Type B pancreatic cell (in vitro differentiated cells): ENCODE measurements at regions not wholly inside any gene's neighbourhood (a gene's known extent, or its start where the extent isn't known, plus 50 kb on each side); places are given as distances from the start of the nearest gene placed in this dataset.
A peak's percentile ranks its signal among the peaks of the same experiment; 100 is the strongest.

ENCODE experiments used
- DNase-seq: peaks from one replicate; pipeline ENCODE4 v3.0.0; 2021; ENCODE audit warnings: mixed read lengths; ENCODE audit not compliant: unreplicated experiment; ENCODE audit errors: extremely low spot score
- H3K27ac Mint-ChIP-seq: 2 replicates; pipeline ENCODE4 v1.8.0; 2021; ENCODE audit warnings: mild to moderate bottlenecking, mixed read lengths
- H3K27me3 Mint-ChIP-seq: 2 replicates; pipeline ENCODE4 v1.8.0; 2021; ENCODE audit warnings: mixed read lengths
- H3K36me3 Mint-ChIP-seq: 2 replicates; pipeline ENCODE4 v1.8.0; 2021; ENCODE audit warnings: mixed read lengths
- H3K4me1 Mint-ChIP-seq: one replicate; pipeline ENCODE4 v1.8.0; 2021; ENCODE audit warnings: mixed read lengths; ENCODE audit not compliant: unreplicated experiment
- H3K4me3 Mint-ChIP-seq: 2 replicates; pipeline ENCODE4 v1.8.0; 2021; ENCODE audit warnings: mild to moderate bottlenecking, mixed read lengths
- H3K9me3 Mint-ChIP-seq: 2 replicates; pipeline ENCODE4 v1.8.0; 2021; ENCODE audit warnings: mixed read lengths
- TF ChIP-seq, protein P1 (sequence below): fragments of 200-600 bp; sonication (generic); conservative IDR thresholded peaks from 2 replicates; pipeline ENCODE4 v1.5.0; 2021; ENCODE audit warnings: antibody characterized with exemption, mild to moderate bottlenecking

DNA sequence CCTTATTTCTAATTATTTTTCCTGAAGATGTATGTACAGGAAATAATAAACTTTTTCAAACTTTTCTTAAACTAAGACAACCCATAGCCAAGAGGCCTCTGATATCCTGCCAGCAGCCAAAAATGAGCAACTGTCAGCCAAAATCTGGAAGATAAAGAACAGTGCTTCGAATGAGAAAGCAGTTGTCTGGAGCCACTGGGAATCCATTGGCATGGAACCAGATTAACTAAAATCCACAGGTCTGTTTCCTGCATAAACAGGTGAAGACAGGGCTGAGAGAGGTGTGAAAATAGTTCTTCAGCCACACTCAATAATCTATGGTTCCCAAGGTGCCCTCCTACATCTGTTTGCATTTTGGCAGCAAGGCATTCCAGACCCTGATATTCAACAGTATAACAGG lies 1076.7 kb upstream of the PIK3C3 start:
- no peaks in the 10 kb centered on the region for H3K27me3 Mint-ChIP-seq
- peaks cover 9% of the 10 kb centered on the region for H3K4me1 Mint-ChIP-seq
- TF ChIP-seq, protein P1, sequence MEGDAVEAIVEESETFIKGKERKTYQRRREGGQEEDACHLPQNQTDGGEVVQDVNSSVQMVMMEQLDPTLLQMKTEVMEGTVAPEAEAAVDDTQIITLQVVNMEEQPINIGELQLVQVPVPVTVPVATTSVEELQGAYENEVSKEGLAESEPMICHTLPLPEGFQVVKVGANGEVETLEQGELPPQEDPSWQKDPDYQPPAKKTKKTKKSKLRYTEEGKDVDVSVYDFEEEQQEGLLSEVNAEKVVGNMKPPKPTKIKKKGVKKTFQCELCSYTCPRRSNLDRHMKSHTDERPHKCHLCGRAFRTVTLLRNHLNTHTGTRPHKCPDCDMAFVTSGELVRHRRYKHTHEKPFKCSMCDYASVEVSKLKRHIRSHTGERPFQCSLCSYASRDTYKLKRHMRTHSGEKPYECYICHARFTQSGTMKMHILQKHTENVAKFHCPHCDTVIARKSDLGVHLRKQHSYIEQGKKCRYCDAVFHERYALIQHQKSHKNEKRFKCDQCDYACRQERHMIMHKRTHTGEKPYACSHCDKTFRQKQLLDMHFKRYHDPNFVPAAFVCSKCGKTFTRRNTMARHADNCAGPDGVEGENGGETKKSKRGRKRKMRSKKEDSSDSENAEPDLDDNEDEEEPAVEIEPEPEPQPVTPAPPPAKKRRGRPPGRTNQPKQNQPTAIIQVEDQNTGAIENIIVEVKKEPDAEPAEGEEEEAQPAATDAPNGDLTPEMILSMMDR, result no peak
- H3K4me3 Mint-ChIP-seq, result no peak overlapping the region
- H3K27ac Mint-ChIP-seq, result no peak overlapping the region
- H3K36me3 Mint-ChIP-seq, result no peaks in the 10 kb centered on the region
- H3K9me3 Mint-ChIP-seq, result no peaks in the 10 kb centered on the region
- DNase-seq, result no peak

DNA sequence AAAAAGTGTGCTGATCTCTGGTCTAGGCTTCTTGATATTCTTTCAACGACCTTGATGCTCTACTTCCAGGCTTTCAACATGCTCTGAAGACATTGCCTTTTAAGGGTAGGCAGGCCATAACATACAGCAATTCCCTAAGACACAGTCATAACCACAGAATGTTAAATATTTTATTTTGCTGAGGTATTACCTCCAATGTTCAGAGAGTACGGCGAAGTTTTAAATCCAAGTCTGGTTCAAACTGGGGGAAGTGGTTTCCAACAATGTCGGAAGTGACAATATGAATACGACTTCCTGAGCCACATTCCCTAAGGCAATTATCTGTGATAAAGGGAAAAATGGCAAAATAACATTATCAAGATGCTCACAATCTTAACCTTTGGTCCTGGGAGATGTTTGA lies 1077.9 kb upstream of the PIK3C3 start:
- no peak for DNase-seq

DNA sequence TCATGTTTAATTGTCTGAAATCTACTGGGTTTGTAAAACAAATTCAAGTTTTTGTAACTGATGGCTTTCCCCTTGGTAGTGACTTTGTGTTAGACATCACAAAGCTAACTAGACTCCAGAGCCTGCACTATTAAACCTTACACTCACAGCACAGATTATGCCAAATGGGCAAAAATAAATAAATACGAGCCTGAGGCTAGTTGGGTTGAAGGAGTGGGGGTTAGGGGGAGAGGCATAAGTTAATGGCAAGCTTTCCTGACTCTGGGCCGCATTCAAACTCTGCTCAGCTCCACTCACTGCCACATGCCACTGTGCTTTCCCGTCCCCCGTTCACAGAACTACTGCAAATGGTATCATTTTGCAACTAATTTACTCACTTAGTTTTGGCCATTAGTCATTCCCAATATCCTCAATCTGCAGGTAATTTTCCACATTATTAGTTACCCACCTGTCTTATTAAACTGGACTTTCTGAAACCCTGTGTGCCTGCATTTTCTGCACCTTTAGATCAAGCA lies 1079.9 kb upstream of the PIK3C3 start:
- no peaks in the 10 kb centered on the region for H3K9me3 Mint-ChIP-seq
- H3K27ac Mint-ChIP-seq, result no peak overlapping the region
- no peaks in the 10 kb centered on the region for H3K36me3 Mint-ChIP-seq
- TF ChIP-seq, protein P1, result no peak
- no peak overlapping the region for H3K4me3 Mint-ChIP-seq
- H3K4me1 Mint-ChIP-seq, result peaks cover 9% of the 10 kb centered on the region
- H3K27me3 Mint-ChIP-seq, result no peaks in the 10 kb centered on the region
- no peak for DNase-seq

More for the DNA sequence above, 1077.9 kb upstream of the PIK3C3 start:
- TF ChIP-seq, protein P1, result no peak
- Mint-ChIP-seq H3K27ac (no peak overlapping the region), H3K4me1 (peaks cover 9% of the 10 kb centered on the region), H3K27me3 (no peaks in the 10 kb centered on the region), H3K9me3 (no peaks in the 10 kb centered on the region), H3K4me3 (no peak overlapping the region), H3K36me3 (no peaks in the 10 kb centered on the region)

DNA sequence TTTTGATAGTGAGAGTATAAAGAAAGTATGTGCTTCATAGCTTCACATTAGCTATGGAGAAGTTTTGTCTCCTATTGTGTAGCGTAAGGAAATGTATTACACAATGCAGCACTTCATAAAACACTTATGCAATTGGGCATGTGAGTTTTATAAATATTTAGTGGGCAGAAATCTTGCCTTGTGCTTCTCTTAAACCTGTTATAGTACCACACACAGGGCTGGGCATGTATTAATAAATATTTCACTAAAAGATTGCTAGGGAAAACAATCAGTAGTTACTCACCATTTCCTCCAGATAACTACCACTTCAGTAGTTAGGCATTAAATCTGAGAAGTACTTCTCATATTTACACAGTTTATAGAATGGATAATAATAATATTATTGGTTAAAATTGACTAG lies 1080.8 kb upstream of the PIK3C3 start:
- DNase-seq, result no peak
- H3K27me3 Mint-ChIP-seq, result no peaks in the 10 kb centered on the region
- H3K27ac Mint-ChIP-seq, result no peak overlapping the region
- H3K36me3 Mint-ChIP-seq, result no peaks in the 10 kb centered on the region
- no peaks in the 10 kb centered on the region for H3K9me3 Mint-ChIP-seq
- H3K4me1 Mint-ChIP-seq, result peaks cover 9% of the 10 kb centered on the region
- TF ChIP-seq, protein P1, result no peak
- no peak overlapping the region for H3K4me3 Mint-ChIP-seq

DNA sequence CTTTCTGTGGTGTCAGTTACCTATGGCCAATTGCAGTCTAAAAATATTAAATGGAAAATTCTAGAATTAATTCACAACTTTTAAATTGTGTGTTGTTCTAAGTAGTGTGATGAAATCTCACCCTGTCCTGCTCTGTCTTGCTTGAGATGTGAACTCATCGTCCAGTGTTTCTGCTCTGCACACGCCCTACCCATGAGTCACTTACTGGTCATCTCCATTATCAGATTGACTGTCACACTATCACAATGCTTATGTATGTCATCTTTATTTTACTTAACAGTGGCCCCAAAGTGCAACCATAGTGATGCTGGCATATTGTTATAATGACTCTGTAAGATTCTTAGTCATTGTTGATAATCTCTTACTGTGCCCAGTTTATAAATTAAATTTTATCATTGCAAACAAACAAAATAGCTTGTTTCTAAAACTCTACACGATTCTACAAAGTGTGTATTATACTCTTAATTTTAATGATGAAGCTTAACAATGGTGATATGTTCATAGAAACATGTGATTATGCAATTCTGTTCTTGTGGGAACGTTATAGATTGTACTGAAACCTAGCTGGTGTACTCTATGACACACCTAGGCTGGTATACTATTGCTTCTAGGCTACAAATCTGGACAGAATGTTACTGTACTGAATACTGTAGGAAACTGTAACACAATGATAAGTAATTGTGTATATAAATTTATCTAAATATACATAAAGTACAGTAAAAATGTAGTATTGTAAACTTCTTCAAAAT lies 1086.8 kb upstream of the PIK3C3 start:
- DNase-seq, result no peak
- Mint-ChIP-seq H3K36me3 (no peaks in the 10 kb centered on the region), H3K27me3 (no peaks in the 10 kb centered on the region), H3K27ac (peak overlapping the region; percentile 26), H3K4me1 (peaks cover 14% of the 10 kb centered on the region), H3K9me3 (peaks cover 13% of the 10 kb centered on the region), H3K4me3 (no peak overlapping the region)
- TF ChIP-seq, protein P1, result no peak
